Activated CD4-positive, CD25-positive, alpha-beta regulatory T cell treated with anti-CD3 and anti-CD28 coated beads, Interleukin-2, amount 50 U/mL, for 72 hours (primary cell): ENCODE measurements at regions not wholly inside any gene's neighbourhood (a gene's known extent, or its start where the extent isn't known, plus 50 kb on each side); places are given as distances from the start of the nearest gene placed in this dataset.
"Not testable (repeated sequence)": the region's sequence is repeated elsewhere in the genome, so short reads cannot be mapped to it uniquely, and the experiment has no call there.

Source experiments
- DNase-seq: peaks from one replicate; pipeline ENCODE4 v3.0.0; 2021

GRCh38 chrX:110519906-110520452 lies 161.3 kb downstream of the RTL9 start:
- no peak for DNase-seq

DNA sequence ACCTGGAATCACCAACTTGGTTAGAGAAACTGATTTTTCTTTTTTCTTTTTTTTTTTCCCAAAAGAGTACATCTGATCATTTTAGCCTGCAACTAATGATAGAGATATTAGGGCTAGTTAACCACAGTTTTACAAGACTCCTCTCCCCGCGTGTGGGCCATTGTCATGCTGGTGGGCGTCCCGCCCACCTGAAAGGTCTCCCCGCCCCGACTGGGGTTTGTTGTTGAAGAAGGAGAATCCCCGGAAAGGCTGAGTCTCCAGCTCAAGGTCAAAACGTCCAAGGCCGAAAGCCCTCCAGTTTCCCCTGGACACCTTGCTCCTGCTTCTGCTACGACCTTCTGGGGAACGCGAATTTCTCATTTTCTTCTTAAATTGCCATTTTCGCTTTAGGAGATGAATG lies 162.0 kb downstream of the RTL9 start:
- not testable (repeated sequence) for DNase-seq

DNA sequence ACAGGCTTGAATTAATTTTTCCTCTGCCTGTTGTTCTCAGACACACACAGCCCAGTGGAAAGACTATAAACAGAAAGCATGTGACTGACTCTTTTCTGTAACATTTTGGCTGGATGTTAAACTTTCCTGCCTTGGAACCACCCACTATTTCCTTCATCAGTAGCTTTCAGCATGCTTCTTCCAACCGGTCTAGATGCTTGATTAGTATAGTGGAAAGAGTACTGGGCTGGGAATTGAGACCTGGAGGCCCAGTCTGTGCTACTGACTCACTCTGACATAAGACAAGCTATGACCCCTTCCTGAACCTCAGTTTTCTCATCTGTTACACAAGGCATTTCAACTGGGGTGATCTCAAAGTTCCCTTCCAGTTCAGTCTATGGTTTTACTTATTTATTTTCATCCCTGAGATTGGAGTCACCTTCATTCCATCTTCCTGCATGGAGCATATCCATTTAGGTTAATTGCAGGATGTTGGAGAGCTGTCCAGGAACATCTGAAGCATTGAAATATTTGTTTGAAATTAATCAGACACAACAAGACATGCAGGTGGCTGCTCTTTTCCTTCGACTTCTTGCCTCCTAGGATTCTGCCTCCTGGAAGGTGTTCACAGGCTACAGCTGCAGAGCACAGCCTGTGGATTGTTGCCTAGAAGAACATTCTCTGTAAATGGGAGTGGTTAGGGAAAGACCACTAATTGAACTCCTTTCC lies 173.4 kb downstream of the RTL9 start:
- no peak for DNase-seq

- DNase-seq = no peak
Measured at GRCh38 chrX:110532581-110532931, 173.9 kb downstream of the RTL9 start.

DNA sequence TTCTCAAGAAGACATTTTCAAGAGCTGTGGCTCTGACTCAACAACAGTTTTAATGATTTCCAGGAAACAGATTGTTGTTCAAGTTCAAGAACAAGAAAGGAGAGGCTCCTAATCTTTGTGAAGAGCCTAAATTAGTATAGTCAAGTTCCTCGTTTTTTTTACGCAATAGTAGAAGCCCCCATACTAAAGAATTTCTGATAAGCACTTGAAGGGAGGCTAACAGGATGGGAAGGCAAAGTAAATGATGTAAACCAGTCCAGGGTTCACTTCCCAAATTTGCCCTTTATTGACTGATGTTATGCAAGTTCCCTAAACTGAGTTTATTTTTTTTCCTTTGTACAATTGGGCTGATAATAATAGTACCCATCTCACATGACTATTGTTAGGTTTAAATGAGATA lies 178.2 kb downstream of the RTL9 start:
- no peak for DNase-seq

GRCh38 chrX:110541266-110541665 lies 182.6 kb downstream of the RTL9 start:
- DNase-seq = no peak

DNA sequence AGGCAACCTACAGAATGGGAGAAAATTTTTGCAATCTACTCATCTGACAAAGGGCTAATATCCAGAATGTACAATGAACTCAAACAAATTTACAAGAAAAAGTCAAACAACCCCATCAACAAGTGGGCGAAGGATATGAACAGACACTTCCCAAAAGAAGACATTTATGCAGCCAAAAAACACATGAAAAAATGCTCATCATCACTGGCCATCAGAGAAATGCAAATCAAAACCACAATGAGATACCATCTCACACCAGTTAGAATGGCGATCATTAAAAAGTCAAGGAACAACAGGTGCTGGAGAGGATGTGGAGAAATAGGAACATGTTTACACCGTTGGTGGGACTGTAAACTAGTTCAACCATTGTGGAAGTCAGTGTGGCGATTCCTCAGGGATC lies 192.2 kb downstream of the RTL9 start:
- not testable (repeated sequence) for DNase-seq

DNA sequence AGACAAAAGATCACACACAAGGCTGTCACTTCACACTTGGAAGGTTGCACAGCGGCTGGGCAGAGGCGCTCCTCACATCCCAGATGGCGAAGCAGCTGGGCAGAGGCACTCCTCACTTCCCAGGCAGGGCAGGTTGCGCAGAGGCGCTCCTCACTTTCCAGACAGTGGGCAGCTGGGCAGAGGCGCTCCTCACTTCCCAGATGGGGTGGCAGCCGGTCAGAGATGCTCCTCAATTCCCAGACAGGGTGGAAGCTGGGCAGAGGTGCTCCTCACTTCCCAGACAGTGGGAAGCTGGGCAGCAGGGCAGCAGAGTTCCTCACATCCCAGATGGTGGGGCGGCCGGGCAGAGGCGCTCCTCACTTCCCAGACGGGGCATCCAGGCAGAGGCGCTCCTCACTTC lies 199.2 kb downstream of the RTL9 start:
- no peak for DNase-seq

GRCh38 chrX:110558406-110558805 lies 199.8 kb downstream of the RTL9 start:
- no peak for DNase-seq

GRCh38 chrX:110561034-110561433 lies 202.4 kb downstream of the RTL9 start:
- DNase-seq = no peak

DNA sequence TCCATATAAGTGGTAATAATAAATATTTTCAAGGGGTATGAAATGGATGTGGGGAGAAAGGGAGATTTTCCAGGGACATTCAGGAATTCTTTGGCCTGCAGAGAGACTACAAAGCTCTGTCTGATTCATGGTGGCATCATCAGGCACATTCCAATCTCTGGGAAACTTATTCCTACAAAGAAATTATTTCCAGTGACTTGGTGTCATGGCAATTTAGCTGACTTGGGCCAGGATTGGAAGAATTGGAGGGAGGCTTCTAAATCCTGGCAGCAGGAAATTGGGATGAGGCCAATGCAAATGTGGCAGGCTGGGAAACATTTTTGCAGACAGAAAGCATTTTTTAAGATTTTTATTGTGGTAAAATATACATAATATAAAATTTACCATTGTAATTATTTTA lies 204.6 kb downstream of the RTL9 start:
- DNase-seq = no peak

DNA sequence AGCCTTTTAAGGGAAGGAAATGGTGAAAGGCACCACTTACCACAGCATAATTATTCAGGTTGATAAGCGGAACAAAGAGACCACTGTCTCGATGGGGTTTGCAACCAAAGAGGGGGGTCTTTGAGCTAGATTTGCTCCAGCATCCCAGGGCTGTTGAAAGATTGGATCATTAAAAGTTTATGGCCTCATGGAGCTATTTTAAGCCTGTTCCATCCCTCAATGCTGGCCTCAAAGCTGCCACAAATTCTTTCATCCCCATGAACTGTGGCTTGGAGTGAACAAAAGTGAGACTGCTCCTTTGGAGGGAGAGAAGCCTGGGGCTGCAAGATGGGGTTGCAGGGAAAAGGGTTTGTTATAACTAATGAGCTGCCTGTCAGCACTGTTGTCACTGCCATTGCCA lies 209.8 kb downstream of the RTL9 start:
- DNase-seq = no peak

- DNase-seq = no peak
Measured at GRCh38 chrX:110569506-110569905, 210.9 kb downstream of the RTL9 start.

DNA sequence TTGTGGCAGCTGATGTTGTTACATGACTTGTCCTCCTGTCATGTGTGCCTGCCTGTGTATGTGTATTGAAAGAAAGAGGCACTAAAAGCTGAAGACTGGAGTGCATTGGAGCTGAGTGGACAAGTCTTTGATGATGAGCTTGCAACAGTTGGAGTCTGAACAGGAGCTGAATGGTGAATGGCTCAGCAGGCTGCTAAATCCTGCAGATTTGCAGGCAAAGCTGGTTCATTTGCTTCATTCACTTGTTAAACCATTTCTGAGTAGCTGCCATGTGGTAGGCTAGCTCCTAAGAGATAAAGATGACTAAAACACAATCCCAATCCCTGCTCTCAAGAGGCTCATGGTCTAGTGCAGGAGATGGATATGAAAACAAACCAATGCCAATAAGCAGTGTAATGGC lies 217.3 kb downstream of the CHRDL1 start:
- no peak for DNase-seq

- DNase-seq = no peak
Measured at GRCh38 chrX:110584083-110584482, 211.5 kb downstream of the CHRDL1 start.

GRCh38 chrX:110588164-110588563 lies 207.5 kb downstream of the CHRDL1 start:
- DNase-seq = no peak

- no peak for DNase-seq
Measured at GRCh38 chrX:110588853-110589252, 206.8 kb downstream of the CHRDL1 start.

GRCh38 chrX:110600745-110601310 lies 194.8 kb downstream of the CHRDL1 start:
- no peak for DNase-seq

DNA sequence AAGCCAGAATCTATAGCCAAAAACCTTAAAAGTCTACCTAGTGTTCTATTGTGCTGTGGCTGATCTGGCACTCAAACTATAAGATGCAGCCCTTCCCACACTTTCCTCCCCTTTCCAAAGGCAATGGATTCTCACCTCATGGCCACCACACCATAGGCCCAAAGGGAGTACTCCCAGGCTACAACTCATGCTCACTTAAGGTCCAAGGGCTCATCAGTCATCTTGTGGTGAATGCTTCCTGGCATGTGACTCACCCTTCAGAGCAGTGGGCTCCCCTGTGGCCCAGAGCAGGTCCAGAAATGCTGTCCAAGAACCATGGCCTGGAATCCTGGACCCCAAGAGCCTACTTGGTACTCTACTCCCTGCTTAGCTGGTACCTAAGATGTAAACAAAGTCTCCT lies 181.0 kb downstream of the CHRDL1 start:
- DNase-seq = no peak
